GM18858 (cell line): ENCODE measurements at regions not wholly inside any gene's neighbourhood (a gene's known extent, or its start where the extent isn't known, plus 50 kb on each side); places are given as distances from the start of the nearest gene placed in this dataset.
"Not testable (repeated sequence)": the region's sequence is repeated elsewhere in the genome, so short reads cannot be mapped to it uniquely, and the experiment has no call there.

ENCODE experiments used
- ATAC-seq: cut with Tn5 transposase; IDR thresholded peaks from one replicate; pipeline ENCODE4 v1.9.1; 2021; ENCODE audit not compliant: unreplicated experiment

GRCh38 chr10:45518741-45519140 lies 144.7 kb downstream of the ALOX5 start:
- ATAC-seq = no peak

GRCh38 chr10:45515630-45516029 lies 141.6 kb downstream of the ALOX5 start:
- no peak for ATAC-seq

GRCh38 chr10:45514291-45515270 lies 140.6 kb downstream of the ALOX5 start:
- no peak for ATAC-seq

- no peak for ATAC-seq
Measured at GRCh38 chr10:45513551-45513950, 139.5 kb downstream of the ALOX5 start.

GRCh38 chr10:45511926-45512325 lies 137.9 kb downstream of the ALOX5 start:
- ATAC-seq = not testable (repeated sequence)

GRCh38 chr10:45509491-45509890 lies 135.5 kb downstream of the ALOX5 start:
- no peak for ATAC-seq

GRCh38 chr10:45505311-45505710 lies 131.3 kb downstream of the ALOX5 start:
- no peak for ATAC-seq

GRCh38 chr10:45502458-45502857 lies 128.4 kb downstream of the ALOX5 start:
- no peak for ATAC-seq

- no peak for ATAC-seq
Measured at GRCh38 chr10:45501791-45502190, 127.8 kb downstream of the ALOX5 start.

GRCh38 chr10:45500798-45501197 lies 126.8 kb downstream of the ALOX5 start:
- no peak for ATAC-seq

GRCh38 chr10:45500304-45500703 lies 126.3 kb downstream of the ALOX5 start:
- no peak for ATAC-seq

- no peak for ATAC-seq
Measured at GRCh38 chr10:45495438-45496152, 121.6 kb downstream of the ALOX5 start.
